NOMO-1 (cell line): ENCODE measurements at regions not wholly inside any gene's neighbourhood (a gene's known extent, or its start where the extent isn't known, plus 50 kb on each side); places are given as distances from the start of the nearest gene placed in this dataset.

Experiments
- DNase-seq, 2 experiments: peaks; one replicate each; lab custom pipeline; 2025; ENCODE audit not compliant: unreplicated experiment in 2 of 2; lab: John Stamatoyannopoulos, UW

- no peak for DNase-seq
These were observed 104.6 kb upstream of the ZFHX3 start for GRCh38 chr16:73152386-73153125.

GRCh38 chr16:73151941-73152340, 104.0 kb upstream of the ZFHX3 start:
- DNase-seq: no peak

DNA sequence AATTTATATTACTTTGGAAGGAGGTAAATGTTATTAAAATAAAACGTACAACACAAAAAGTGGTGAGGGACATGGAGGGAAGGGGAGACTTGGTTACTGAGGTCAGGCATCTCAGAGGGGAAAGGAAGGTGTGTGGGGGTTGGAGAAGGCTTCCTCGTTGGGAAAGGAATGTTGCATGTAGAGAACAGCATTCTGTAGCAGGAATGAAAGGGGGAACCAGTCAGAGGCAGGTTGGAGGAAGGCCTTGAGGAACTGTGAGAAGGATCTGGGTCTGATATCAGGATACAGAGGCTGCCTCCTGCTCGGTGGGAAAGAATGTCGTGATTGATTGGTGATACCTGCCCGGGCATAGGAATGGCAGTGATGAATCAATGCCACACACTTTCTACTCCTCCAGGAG, 103.3 kb upstream of the ZFHX3 start:
- DNase-seq: no peak

DNA sequence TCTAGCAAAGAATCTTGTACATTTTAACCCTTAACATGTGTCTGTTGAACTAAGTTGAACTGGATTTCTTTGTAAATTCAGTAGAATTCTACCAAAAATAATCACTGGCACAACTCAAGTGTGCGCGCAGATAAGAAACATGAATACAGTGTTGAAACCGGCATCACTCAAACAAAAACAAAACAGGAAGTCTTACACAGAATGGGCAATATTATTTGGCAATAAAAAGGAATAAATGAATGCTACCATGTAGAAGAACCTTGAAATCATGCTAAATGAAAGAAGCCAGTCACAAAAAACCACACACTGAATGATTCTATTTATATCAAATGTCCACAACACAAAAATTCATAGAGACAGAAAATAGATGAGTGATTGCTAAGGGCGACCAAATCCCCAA, 102.9 kb upstream of the ZFHX3 start:
- DNase-seq: no peak

GRCh38 chr16:73149334-73149733, 101.4 kb upstream of the ZFHX3 start:
- DNase-seq: no peak

DNA sequence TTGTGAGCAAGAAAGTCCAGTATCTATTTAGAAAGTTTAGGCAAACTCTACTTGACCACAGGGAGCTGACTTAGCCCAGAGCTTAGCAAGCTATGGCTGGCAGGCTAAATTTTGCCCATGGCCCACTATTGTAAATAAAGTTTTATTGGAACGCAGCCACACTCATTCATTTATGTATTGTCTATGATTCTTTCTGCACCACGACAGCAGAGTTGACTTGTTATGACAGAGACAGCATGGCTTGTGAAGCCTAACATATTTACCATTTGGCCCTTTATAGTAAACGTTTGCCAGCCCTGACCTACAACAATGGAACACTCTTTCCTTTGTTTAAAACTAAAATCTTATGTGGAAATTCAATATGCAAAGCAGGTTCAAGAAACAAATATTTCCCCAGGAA, 100.0 kb upstream of the ZFHX3 start:
- no peak for DNase-seq

- no peak for DNase-seq
These were observed 97.4 kb upstream of the ZFHX3 start for GRCh38 chr16:73145166-73145880.

- DNase-seq: no peak
These were observed 95.9 kb upstream of the ZFHX3 start for GRCh38 chr16:73143576-73144422.

DNA sequence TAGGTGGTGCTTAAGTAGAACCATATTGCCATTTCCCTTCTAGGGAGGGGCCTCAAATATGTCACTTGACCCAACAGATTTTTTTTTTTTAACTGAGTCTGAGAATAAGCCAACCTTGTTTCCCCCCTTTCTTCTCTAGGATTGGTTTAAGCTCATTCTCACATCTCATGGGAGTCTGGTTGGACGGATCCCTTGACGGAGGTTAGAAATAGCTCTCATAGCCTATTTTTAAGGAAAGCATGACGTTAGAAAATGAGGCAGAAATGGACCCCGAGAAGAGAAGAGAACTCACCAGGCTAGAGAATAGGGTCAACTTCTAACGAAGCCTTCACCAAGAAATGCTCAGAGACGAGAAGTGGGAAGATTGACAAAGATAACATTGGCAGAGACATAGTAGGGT, 95.1 kb upstream of the ZFHX3 start:
- no peak for DNase-seq

- no peak for DNase-seq
These were observed 94.3 kb upstream of the ZFHX3 start for GRCh38 chr16:73142053-73142854.

DNA sequence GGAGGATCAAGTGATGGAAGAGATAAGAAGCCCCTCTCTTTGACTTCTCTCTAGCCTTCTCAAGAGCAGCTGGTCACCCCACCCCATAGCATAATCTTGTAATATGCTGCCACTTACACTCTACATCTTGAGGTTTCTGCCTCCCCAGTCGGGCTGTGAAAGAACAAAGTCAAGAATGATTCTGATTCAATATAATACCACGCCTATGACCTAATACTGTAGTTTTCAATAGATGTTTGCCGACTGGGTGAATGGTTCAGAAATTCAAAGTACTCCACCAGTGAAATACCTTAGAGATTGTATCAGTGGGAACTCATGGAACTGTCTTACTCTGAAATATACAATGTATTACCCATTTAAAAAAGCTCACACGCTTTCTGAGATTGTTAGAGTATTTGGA, 93.0 kb upstream of the ZFHX3 start:
- no peak for DNase-seq

DNA sequence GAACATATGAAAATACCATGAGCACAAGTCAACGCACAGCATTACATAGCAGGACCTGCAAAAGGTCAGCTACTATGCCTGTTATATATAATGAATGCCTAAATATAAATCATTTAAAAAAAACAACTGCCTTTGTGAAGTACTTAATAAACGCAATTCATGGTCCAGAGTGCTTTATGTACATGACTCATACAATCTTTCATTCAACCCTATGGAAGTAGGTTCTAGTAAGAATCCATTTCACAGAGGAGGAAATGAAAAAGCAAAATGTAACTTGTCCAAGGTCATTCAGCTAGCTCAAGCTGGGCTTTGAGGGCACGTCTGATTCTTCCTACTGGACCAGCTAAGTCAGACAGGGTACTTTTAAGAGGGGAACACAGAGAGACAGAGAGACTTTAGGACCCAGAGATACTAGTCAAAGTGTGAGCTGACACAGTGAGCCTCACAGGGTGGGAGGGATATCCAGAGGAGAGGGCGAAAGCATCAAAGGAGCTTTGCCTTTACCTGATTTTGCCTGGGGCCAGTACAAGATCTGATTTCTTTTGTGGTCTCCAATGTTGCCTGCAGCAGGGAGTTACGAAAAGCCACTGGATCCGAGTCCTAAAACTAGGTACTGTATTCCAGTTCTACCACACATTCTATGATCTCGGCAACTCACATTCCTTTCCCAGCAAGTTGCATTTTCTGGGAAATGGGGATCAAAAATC, 83.4 kb upstream of the ZFHX3 start:
- no peak for DNase-seq

- DNase-seq: no peak
These were observed 81.5 kb upstream of the ZFHX3 start for GRCh38 chr16:73129455-73129854.

DNA sequence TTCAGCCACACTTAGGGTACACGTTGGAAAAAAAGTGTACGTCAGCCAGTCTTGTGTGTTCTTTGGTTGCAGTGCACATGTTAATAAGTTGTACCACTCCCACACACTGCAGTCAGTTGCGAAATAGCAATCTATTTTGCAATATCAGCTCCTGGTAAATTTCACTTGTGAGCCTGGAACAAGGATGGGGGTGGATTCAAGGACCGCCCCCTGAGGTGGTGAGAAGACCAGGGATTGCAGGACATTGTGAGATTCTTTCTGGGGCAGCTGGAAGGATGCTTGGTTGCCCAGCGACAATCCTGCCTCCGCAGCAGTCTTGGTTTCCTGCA, 78.6 kb upstream of the ZFHX3 start:
- no peak for DNase-seq

GRCh38 chr16:73125850-73126524, 78.1 kb upstream of the ZFHX3 start:
- no peak for DNase-seq

DNA sequence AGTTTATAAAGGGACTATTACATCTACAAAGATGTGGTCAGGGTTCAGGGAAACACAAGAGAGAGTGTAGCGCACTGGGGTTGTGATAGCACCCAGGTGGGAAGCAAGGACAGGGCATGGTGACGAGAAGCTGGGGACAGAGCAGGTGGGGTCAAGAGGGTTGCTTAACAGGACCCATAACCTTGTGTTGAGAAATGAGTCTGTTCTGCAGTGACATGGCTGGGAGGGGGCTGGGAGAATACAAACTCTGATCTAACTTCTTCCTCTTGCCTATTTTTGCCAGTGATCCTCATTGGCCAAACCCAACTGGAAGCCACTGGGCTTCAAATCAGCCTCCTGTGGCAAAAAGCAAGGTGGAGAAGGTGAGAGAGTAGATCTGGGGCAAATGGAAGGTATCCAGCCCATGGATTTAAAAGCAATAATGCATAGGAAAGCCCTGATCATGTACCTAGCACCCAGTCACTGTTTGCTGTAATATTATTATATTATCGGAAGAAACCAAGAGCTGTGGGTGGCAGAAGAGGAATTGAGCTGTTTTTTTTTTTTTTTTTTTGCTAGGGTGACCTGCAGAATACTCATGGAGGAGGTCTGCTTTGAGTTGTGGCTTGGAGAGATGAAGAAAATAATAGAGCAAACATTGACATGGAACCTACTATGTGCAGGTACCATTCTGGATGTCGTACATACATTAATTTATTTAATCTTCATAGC, 76.9 kb upstream of the ZFHX3 start:
- no peak for DNase-seq

GRCh38 chr16:73124097-73124652, 76.2 kb upstream of the ZFHX3 start:
- no peak for DNase-seq

DNA sequence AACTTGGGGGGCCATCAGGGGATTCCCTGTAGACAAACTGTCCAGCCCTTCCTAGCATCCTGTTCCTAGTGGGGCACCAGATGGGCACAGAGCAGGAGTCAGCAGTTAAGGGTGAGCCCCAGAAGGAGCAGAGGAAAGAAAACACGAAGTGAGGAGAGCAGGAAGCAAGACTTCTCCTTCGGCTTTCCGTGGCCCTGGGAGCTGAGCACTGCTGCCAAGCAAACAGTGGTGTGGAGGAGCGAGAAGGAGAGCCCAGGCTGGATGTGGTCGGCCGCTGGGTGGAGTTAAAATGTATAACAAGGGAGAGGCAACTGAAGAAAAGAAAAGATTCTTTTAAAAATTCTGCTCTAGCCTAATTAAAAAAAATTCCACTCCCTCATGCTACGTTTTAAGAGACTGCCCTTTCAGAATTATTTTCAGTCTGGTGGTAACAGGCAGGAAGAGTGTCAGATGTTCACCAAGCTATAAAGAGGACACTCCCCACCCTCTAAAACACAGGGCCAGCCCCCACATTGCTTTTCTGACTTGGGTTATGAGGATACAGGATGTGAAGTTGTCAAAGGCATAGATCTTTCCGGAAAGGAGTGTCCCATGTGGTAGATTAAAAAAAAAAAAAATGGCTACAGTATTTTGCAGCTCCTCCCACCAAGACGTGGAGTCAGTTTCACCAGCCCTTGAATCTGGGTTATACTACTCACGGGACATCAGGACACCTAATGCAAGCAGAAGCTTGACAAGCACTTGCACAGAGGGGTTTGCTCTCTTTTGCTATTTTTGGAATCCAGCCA, 74.9 kb upstream of the ZFHX3 start:
- no peak for DNase-seq
